SK-N-SH (cell line): ENCODE measurements at regions not wholly inside any gene's neighbourhood (a gene's known extent, or its start where the extent isn't known, plus 50 kb on each side); places are given as distances from the start of the nearest gene placed in this dataset.

Experiments used
- CTCF ChIA-PET: fragments of 300-600, 350-600 bp; formaldehyde crosslinking; extraction: SDS; loops from one replicate; lab custom pipeline; 2021; lab: Yijun Ruan, JAX
- POLR2A ChIA-PET: fragments of 350-600 bp; sonication (Branson Sonifier 250); formaldehyde crosslinking; extraction: SDS; loops from one replicate; lab custom pipeline; 2020; ENCODE audit warnings: antibody characterized with exemption, inconsistent platforms; lab: Yijun Ruan, JAX
- DNase-seq: peaks from one replicate; pipeline ENCODE4 v3.0.0; 2012
- H2AFZ ChIP-seq: fragments of 200-600 bp; sonication (generic); 2 replicates; pipeline ENCODE4 v1.8.1; 2016; ENCODE audit warnings: antibody characterized with exemption, mild to moderate bottlenecking, low read depth
- H3F3A ChIP-seq: fragments of 200-600 bp; sonication (generic); replicated peaks from 2 replicates; pipeline ENCODE3; 2016; ENCODE audit warnings: antibody characterized with exemption, mild to moderate bottlenecking; ENCODE audit not compliant: insufficient read depth
- H3K27ac ChIP-seq, 2 experiments: fragments of 200-500 bp in 1 of 2; fragments of 200-600 bp in 1 of 2; sonication (Bioruptor generic) in 1 of 2; sonication (generic), shearing (Covaris generic) in 1 of 2; 2 replicates each; pipeline versions ENCODE4 v1.5.1 to v1.6.1; 2014 to 2016; ENCODE audit warnings: low read depth in 2 of 2, inconsistent platforms in 1 of 2, low read length in 1 of 2, mild to moderate bottlenecking in 1 of 2, mixed read lengths in 1 of 2
- H3K27me3 ChIP-seq: fragments of 200-600 bp; sonication (generic), shearing (Covaris generic); 2 replicates; pipeline ENCODE4 v1.6.1; 2016; ENCODE audit warnings: mixed run types; ENCODE audit not compliant: insufficient read depth
- H3K36me3 ChIP-seq, 2 experiments: fragments of 200-500 bp in 1 of 2; fragments of 200-600 bp in 1 of 2; sonication (Bioruptor generic) in 1 of 2; sonication (generic) in 1 of 2; replicated peaks in 1 of 2; 2 replicates each; pipeline versions ENCODE3 to v1.5.1; 2014 to 2016; ENCODE audit warnings: low read length in 1 of 2, mild to moderate bottlenecking in 1 of 2; ENCODE audit not compliant: insufficient read depth in 2 of 2, control insufficient read depth in 1 of 2
- H3K4me1 ChIP-seq, 2 experiments: fragments of 200-500 bp in 1 of 2; fragments of 200-600 bp in 1 of 2; sonication (Bioruptor generic) in 1 of 2; sonication (generic), shearing (Covaris generic) in 1 of 2; 2 replicates each; pipeline versions ENCODE4 v1.5.1 to v1.6.1; 2014 to 2016; ENCODE audit warnings: low read depth in 1 of 2, low read length in 1 of 2, mixed run types in 1 of 2; ENCODE audit not compliant: insufficient read depth in 2 of 2, control insufficient read depth in 1 of 2
- H3K4me2 ChIP-seq: fragments of 200-600 bp; sonication (generic), shearing (Covaris generic); 2 replicates; pipeline ENCODE4 v1.6.1; 2017; ENCODE audit warnings: mixed run types
- H3K4me3 ChIP-seq, 2 experiments: fragments of 200-500 bp in 1 of 2; fragments of 200-600 bp in 1 of 2; sonication (Bioruptor generic) in 1 of 2; sonication (generic), shearing (Covaris generic) in 1 of 2; 2 replicates each; pipeline versions ENCODE4 v1.5.1 to v1.8.1; 2014 to 2016; ENCODE audit warnings: low read depth in 2 of 2, inconsistent platforms in 1 of 2, low read length in 1 of 2, mild to moderate bottlenecking in 1 of 2, mixed read lengths in 1 of 2, moderate library complexity in 1 of 2
- H3K79me2 ChIP-seq: fragments of 200-600 bp; sonication (generic); 2 replicates; pipeline ENCODE4 v1.8.1; 2017; ENCODE audit warnings: mild to moderate bottlenecking; ENCODE audit not compliant: insufficient read depth
- H3K9ac ChIP-seq: fragments of 200-600 bp; sonication (generic); 2 replicates; pipeline ENCODE4 v1.6.1; 2017; ENCODE audit warnings: mixed run types
- H3K9me2 ChIP-seq: fragments of 200-600 bp; sonication (generic); 2 replicates; pipeline ENCODE4 v1.6.1; 2017; ENCODE audit warnings: mixed run types
- H3K9me3 ChIP-seq: fragments of 200-600 bp; sonication (generic); 2 replicates; pipeline ENCODE4 v1.6.1; 2017; ENCODE audit warnings: mixed run types, mild to moderate bottlenecking, moderate library complexity
- H4K20me1 ChIP-seq: fragments of 200-600 bp; sonication (generic); 2 replicates; pipeline ENCODE4 v1.6.1; 2017; ENCODE audit warnings: mild to moderate bottlenecking, mixed run types; ENCODE audit not compliant: insufficient read depth
- EP300 ChIP-seq, 2 experiments: IDR thresholded peaks; 2 replicates each; pipeline versions ENCODE4 v1.4.0 to v1.6.1; 2012; ENCODE audit warnings: borderline replicate concordance in 1 of 2, low read depth in 1 of 2, low read length in 1 of 2
- EZH2phosphoT487 ChIP-seq: fragments of 200-600 bp; sonication (generic); IDR thresholded peaks from 2 replicates; pipeline ENCODE4 v1.6.1; 2017; ENCODE audit warnings: low read depth, mixed run types, mild to moderate bottlenecking, antibody characterized with exemption, moderate library complexity, borderline replicate concordance
- FOXM1 ChIP-seq: IDR thresholded peaks from 2 replicates; pipeline ENCODE4 v1.4.0; 2012; ENCODE audit warnings: low read depth, mild to moderate bottlenecking
- JUND ChIP-seq: IDR thresholded peaks from 2 replicates; pipeline ENCODE4 v1.4.0; 2012
- MEF2A ChIP-seq: IDR thresholded peaks from 2 replicates; pipeline ENCODE4 v1.4.0; 2012; ENCODE audit warnings: low read depth, borderline replicate concordance
- MXI1 ChIP-seq: IDR thresholded peaks from 2 replicates; pipeline ENCODE4 v1.6.1; 2012; ENCODE audit warnings: mild to moderate bottlenecking, low read depth, low read length, improper control_type of control experiment
- POLR2AphosphoS5 ChIP-seq: IDR thresholded peaks from 2 replicates; pipeline ENCODE4 v1.6.1; 2012; ENCODE audit warnings: low read depth, low read length
- RAD21 ChIP-seq: IDR thresholded peaks from 2 replicates; pipeline ENCODE4 v1.6.1; 2012; ENCODE audit warnings: mild to moderate bottlenecking, low read length
- RCOR1 ChIP-seq: fragments of 150-350 bp; IDR thresholded peaks from 2 replicates; pipeline ENCODE4 v1.6.1; 2017; ENCODE audit warnings: antibody characterized with exemption, low read length
- RXRA ChIP-seq: IDR thresholded peaks from 2 replicates; pipeline ENCODE4 v1.4.0; 2012; ENCODE audit warnings: low read depth, mild to moderate bottlenecking, borderline replicate concordance
- SMC3 ChIP-seq: IDR thresholded peaks from 2 replicates; pipeline ENCODE4 v1.6.1; 2012; ENCODE audit warnings: low read depth, low read length, improper control_type of control experiment
- TCF12 ChIP-seq: IDR thresholded peaks from 2 replicates; pipeline ENCODE4 v1.4.0; 2012
- WGBS: methylation state at CpG from one replicate; pipeline ENCODE4 v1.1.6; 2017; ENCODE audit warnings: low lambda C conversion rate; 5-methylcytosine and 5-hydroxymethylcytosine counted together
- TF ChIP-seq, protein P1 (sequence below): fragments of 150-350 bp; IDR thresholded peaks from 2 replicates; pipeline ENCODE4 v1.6.1; 2017; ENCODE audit warnings: antibody characterized with exemption, low read length, low read depth, borderline replicate concordance
- TF ChIP-seq, protein P2 (sequence below): fragments of 200-600 bp; sonication (generic); IDR thresholded peaks from 2 replicates; pipeline ENCODE4 v1.6.1; 2017; ENCODE audit warnings: antibody characterized with exemption, mild to moderate bottlenecking, moderate library complexity
- TF ChIP-seq, protein P3 (sequence below): IDR thresholded peaks from 2 replicates; pipeline ENCODE4 v1.4.0; 2012; ENCODE audit warnings: low read depth, borderline replicate concordance

DNA sequence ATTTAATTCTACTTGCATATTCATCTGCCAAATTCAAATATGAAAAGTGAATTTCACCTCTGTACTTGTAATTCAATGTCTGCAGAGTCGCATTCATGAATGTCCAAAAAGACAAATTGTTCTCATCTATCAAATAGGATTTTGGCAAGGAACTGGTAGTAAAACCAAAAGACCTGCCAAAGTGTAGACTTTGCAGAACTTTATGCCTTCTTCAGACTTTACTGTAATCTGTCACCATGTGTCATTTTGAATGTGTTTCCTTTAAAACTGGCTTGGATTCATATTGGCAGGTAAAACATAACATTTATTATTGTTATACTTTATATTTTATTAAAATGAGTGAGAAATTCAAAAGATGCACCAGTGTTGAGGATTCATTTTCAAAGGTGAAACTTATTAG is 701.9 kb upstream of the LINC00305 start:
- Histone ChIP-seq H3K9ac (no peak overlapping the region), H4K20me1 (no peaks in the 10 kb centered on the region), H3K4me1 (no peaks in the 10 kb centered on the region), H3K4me3 (no peak overlapping the region), H3K79me2 (no peaks in the 10 kb centered on the region), H3K27ac (no peak overlapping the region), H3K9me2 (no peaks in the 10 kb centered on the region), H3K9me3 (no peaks in the 10 kb centered on the region), H2AFZ (no peak overlapping the region), H3F3A (no peaks in the 10 kb centered on the region), H3K36me3 (no peaks in the 10 kb centered on the region), H3K27me3 (no peaks in the 10 kb centered on the region), H3K4me2 (no peak overlapping the region)
- ChIA-PET CTCF (no interaction called here), POLR2A (no interaction called here)
- 46% methylated on average over 1 of the region's 1 CpG for WGBS
- no peak for TF ChIP-seq SMC3
- TF ChIP-seq RAD21 = no peak
- TF ChIP-seq MEF2A = no peak
- no peak for DNase-seq

DNA sequence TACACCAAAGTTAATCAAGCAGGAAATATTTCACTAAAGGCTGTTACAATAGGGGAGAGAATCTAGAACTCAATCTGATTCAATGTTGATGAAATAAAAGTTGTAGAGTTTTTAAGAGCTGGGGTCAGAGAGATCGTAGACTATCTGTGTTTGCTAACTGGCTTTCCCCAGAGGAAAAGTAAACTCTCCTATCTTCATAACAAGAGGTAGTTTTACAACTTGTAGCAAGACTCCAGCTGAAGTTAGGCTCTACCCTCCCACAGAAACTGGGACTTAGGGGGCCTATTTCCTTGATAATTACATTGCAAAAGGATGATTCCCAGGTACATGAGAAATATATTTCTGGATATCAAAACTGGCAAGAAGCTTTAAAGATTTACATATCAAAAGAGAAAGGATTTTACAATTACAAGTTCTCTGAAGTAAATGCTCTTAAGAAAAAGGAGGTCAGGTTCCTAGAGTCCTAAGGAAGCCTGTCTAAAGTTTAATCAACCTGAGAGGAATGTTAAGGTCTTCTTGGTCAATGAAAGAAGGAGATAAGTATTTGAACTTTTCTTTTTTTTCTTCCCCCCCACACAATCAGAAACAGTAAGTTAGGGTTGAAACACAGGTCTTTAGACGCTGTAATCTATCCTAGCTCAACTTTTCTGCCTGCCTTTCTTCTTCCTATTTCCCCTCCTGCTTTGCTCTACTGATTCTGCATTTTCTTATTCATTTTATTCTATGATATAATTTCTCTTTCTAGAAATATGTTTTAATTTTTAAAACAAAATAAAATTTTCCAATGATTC is 692.2 kb upstream of the LINC00305 start:
- Histone ChIP-seq H3F3A (no peaks in the 10 kb centered on the region), H3K4me2 (no peak overlapping the region), H3K36me3 (no peaks in the 10 kb centered on the region), H3K27me3 (no peaks in the 10 kb centered on the region), H4K20me1 (no peaks in the 10 kb centered on the region), H3K27ac (no peak overlapping the region), H3K4me1 (no peaks in the 10 kb centered on the region), H3K9ac (no peak overlapping the region), H3K79me2 (no peaks in the 10 kb centered on the region), H3K4me3 (no peak overlapping the region), H3K9me2 (no peaks in the 10 kb centered on the region), H3K9me3 (no peaks in the 10 kb centered on the region), H2AFZ (no peak overlapping the region)
- TF ChIP-seq MXI1 (no peak), RCOR1 (no peak), RXRA (no peak), FOXM1 (no peak), TCF12 (no peak), POLR2AphosphoS5 (no peak), MEF2A (no peak), JUND (no peak), EZH2phosphoT487 (no peak), SMC3 (no peak), RAD21 (no peak), EP300 (IDR thresholded peaks at IDR 0.05; ENCODE audit: borderline replicate concordance in 1 of 2, low read depth in 1 of 2, low read length in 1 of 2) (no peak)
- TF ChIP-seq, protein P1, sequence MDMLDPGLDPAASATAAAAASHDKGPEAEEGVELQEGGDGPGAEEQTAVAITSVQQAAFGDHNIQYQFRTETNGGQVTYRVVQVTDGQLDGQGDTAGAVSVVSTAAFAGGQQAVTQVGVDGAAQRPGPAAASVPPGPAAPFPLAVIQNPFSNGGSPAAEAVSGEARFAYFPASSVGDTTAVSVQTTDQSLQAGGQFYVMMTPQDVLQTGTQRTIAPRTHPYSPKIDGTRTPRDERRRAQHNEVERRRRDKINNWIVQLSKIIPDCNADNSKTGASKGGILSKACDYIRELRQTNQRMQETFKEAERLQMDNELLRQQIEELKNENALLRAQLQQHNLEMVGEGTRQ = no peak
- TF ChIP-seq, protein P2, sequence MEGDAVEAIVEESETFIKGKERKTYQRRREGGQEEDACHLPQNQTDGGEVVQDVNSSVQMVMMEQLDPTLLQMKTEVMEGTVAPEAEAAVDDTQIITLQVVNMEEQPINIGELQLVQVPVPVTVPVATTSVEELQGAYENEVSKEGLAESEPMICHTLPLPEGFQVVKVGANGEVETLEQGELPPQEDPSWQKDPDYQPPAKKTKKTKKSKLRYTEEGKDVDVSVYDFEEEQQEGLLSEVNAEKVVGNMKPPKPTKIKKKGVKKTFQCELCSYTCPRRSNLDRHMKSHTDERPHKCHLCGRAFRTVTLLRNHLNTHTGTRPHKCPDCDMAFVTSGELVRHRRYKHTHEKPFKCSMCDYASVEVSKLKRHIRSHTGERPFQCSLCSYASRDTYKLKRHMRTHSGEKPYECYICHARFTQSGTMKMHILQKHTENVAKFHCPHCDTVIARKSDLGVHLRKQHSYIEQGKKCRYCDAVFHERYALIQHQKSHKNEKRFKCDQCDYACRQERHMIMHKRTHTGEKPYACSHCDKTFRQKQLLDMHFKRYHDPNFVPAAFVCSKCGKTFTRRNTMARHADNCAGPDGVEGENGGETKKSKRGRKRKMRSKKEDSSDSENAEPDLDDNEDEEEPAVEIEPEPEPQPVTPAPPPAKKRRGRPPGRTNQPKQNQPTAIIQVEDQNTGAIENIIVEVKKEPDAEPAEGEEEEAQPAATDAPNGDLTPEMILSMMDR = no peak
- TF ChIP-seq, protein P3, sequence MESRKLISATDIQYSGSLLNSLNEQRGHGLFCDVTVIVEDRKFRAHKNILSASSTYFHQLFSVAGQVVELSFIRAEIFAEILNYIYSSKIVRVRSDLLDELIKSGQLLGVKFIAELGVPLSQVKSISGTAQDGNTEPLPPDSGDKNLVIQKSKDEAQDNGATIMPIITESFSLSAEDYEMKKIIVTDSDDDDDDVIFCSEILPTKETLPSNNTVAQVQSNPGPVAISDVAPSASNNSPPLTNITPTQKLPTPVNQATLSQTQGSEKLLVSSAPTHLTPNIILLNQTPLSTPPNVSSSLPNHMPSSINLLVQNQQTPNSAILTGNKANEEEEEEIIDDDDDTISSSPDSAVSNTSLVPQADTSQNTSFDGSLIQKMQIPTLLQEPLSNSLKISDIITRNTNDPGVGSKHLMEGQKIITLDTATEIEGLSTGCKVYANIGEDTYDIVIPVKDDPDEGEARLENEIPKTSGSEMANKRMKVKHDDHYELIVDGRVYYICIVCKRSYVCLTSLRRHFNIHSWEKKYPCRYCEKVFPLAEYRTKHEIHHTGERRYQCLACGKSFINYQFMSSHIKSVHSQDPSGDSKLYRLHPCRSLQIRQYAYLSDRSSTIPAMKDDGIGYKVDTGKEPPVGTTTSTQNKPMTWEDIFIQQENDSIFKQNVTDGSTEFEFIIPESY = no peak
- ChIA-PET CTCF (no interaction called here), POLR2A (no interaction called here)
- DNase-seq = no peak
- 29% methylated on average over 2 of the region's 2 CpGs for WGBS
